HG02885 (cell line): ENCODE measurements at regions not wholly inside any gene's neighbourhood (a gene's known extent, or its start where the extent isn't known, plus 50 kb on each side); places are given as distances from the start of the nearest gene placed in this dataset.
"Not testable (repeated sequence)": the region's sequence is repeated elsewhere in the genome, so short reads cannot be mapped to it uniquely, and the experiment has no call there.

ENCODE experiments used
- ATAC-seq: cut with Tn5 transposase; IDR thresholded peaks from one replicate; pipeline ENCODE4 v1.9.1; 2021; ENCODE audit warnings: mild to moderate bottlenecking; ENCODE audit not compliant: unreplicated experiment, poor library complexity

DNA sequence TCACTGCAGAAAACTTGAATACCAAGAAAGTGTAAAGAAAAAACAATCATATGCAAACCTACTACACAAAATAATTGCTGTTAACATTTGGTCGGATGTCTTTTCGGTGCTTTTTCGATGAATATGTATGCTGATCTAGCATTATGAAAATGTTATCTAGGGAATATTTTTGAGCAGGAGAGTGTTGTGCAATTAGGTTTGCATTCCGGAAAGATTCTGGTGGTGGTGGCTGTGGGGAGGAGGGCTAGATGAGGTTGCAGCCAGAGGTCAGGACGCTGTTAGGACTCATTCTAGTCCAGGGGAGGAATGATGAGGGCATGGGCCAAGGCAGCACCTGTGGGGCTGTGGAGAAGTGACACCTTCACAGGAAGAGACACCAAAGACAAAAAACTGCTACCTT lies 258.0 kb upstream of the ASIC2 start:
- no peak for ATAC-seq

GRCh38 chr17:33551911-33552310 lies 258.8 kb upstream of the ASIC2 start:
- no peak for ATAC-seq

GRCh38 chr17:33560165-33560564 lies 267.1 kb upstream of the ASIC2 start:
- ATAC-seq = no peak

DNA sequence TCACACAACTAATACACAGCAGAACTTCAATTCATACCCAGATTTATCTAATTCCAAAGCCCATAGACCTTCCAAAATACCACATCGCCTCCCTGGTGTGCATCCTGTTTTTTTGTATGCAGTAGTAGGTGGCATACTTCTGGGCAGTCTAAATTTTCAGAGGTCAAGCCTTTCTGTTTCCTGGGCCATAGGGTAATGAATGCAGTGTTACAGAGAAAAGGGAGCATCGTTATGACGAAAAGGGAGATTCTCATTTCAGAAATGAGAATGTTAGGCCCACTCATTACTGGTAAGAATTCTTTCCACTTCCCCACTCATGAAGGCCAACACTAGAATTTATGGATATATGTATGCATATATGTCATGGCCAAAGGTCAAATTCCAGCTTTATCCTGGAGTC lies 267.8 kb upstream of the ASIC2 start:
- ATAC-seq = no peak

- ATAC-seq = no peak
Observed at GRCh38 chr17:33561569-33562334, 268.7 kb upstream of the ASIC2 start.

DNA sequence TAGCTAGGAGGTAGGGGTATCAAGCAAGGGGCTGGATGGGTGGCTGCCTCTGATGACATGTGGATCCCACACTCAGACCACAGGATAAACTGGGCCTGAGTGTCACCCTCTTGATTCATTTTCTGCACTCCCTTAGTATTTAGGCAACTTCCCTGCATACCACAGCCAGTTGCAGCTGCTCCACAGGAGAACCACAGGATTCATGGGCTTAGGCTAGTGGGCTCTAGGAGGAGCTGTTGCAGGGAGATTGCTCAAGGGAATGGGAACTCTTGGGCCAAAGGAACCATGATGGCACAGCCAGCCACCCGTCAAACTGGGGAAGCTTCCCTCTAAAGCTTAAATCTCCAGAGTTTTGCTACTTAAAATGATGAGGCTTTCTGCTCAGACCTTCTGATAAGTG lies 269.7 kb upstream of the ASIC2 start:
- no peak for ATAC-seq

DNA sequence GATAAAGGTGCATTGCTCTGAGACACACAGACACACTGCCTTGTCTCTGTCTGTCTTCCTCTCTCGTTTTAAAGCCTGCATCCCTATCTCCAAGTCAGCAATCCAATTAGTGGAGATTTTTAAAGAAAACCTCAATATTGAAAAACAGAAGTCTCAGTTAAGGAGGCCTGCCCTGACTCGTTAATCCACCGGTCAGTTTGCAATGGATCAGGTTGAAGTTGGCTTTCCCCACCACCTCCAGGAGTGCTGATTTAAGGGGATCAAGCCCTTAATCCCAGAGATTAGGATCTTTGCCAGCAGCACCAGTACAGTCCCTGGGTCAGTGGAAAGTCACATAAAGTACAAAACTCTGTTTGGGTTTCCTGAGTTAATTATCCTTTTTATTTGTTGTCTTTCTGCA lies 271.1 kb upstream of the ASIC2 start:
- no peak for ATAC-seq

DNA sequence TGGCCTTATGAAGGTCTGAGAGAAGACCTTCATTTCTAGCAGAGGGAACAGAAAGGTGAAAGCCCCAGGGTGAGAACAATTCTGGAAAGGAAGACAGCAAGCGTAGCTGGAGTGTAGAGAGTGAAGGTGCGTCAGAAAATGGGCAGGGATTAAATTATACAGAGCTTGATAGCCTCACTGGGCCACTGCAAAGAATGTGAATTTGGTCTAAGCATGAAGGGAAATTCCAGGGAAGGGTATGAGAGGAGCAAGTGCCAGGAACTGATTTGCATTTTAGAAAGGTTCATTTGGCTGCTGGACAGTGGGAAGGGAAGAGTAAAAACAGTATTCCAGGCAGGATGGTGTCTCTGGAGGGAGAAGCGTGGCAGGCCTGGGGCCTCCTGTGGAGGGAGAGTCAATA lies 274.1 kb upstream of the ASIC2 start:
- no peak for ATAC-seq

- no peak for ATAC-seq
Observed at GRCh38 chr17:33572615-33573014, 279.5 kb upstream of the ASIC2 start.

- no peak for ATAC-seq
Observed at GRCh38 chr17:33574942-33575445, 281.9 kb upstream of the ASIC2 start.

DNA sequence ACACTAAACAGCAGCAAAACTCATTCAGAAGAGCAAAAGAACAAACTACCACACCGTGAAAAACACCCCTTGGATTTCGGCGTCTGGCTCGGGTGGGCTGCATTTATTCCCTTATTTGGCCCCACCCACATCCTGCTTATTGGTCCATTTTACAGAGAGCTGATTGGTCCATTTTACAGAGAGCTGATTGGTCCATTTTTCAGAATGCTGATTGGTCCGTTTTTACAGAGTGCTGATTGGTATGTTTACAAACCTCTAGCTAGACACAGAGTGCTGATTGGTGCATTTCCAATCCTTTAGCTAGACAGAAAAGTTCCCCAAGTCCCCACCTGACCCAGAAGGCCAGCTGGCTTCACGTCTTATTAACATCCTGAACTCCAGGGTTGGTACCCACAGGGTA lies 286.6 kb upstream of the ASIC2 start:
- not testable (repeated sequence) for ATAC-seq

- ATAC-seq = no peak
Observed at GRCh38 chr17:33580215-33580614, 287.1 kb upstream of the ASIC2 start.

GRCh38 chr17:33582661-33583060 lies 289.6 kb upstream of the ASIC2 start:
- ATAC-seq = no peak

DNA sequence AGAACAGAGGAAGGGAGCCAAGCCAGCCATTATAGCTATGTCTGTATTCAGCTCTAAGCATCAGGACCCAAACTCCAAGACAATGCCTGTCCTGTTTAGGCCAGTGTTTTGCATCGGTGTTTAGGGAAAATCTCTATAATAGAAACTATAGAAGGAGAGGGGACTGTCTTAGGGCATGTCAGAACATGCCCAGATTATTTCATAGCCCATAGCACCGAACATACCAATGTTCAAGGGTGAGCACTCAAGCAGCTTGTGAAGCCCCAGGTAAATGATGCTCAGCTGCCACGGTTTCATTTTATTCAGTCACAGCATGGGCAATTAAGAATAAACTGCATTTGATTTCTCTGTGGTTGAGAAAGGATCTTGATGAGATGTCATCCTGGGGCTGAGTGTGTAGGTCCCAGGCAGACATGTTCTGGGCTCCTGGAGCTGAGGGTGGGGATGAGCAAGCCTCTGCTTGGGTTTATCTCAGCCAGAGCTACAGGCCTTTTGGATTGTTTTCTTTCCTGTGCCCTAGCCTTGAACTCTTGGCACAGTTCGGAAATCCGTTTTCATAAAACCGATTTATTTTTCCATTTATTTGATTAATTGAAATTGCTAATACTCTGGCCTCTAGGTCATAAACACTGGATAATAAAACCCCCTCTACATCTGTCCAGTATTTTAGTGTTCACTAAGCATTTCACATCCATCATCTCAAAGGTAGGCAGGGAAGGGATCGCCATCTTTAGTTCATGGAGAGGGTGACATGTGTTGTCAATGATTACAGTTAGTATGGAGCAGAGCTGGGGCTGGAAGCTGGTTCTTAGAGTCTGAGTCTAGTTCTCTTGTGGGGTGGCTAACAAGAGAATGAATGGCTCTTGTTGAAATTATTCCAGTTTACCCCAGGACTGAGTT lies 290.7 kb upstream of the ASIC2 start:
- ATAC-seq = no peak

GRCh38 chr17:33593991-33594390 lies 300.9 kb upstream of the ASIC2 start:
- no peak for ATAC-seq

DNA sequence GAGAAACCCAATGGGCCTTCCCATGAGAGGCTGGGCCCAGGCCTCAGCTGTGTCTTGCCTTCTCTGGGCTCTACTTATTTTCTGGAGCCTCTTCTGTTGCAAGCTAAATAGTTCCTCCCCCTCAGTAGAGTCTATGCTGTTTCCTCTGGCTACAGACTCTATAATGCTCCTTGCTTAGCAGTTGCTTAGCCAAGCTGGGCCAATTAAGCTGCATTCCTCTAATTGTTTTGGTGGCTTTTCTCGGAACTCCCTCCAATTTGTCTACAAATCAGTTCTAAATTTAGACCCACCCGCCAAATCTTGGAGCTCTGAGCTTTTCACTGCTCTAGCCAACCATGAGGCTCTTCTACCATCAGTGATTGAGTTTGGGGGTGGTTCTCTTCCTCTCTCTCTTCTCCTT lies 302.7 kb upstream of the ASIC2 start:
- no peak for ATAC-seq

DNA sequence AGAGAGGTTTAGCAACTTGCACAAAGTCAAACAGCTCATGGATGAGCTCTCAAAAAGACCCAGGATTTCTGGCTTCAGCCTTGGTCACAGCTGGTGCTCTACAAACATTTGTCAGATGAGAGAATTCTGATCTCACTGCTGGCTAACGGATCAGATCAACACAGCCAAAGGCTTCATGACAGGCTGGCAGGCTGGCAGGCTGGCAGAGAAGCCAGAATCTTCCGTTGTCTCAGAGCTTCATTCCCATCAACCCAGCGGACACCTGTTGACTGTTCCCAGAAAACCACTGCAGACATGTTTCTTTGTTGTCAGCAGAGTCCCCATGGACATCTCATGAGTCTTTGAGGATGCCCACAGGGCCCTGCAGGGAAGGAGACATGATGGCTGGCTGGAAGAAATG lies 303.8 kb upstream of the ASIC2 start:
- ATAC-seq = no peak

DNA sequence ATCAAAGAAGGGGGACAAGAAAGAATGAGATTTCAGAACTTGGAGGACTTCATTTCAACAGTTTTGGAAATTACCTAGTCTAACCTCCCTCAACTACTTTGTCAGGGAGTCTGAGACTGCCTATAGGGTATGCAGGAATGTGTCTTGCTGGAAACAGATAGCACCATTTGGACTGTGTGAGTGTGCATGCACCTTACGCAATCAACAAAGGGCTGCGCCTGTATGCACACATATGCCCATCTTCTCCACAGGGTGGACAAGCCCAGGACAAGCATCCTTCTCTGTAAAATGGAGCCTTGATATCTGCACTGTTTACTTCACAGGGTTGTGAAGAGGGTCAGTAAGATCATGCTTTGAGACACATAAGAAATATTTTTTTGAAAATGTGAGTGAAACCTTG lies 305.7 kb upstream of the ASIC2 start:
- ATAC-seq = no peak

GRCh38 chr17:33602981-33603380 lies 309.9 kb upstream of the ASIC2 start:
- ATAC-seq = no peak

GRCh38 chr17:33603789-33604188 lies 310.7 kb upstream of the ASIC2 start:
- ATAC-seq = no peak

DNA sequence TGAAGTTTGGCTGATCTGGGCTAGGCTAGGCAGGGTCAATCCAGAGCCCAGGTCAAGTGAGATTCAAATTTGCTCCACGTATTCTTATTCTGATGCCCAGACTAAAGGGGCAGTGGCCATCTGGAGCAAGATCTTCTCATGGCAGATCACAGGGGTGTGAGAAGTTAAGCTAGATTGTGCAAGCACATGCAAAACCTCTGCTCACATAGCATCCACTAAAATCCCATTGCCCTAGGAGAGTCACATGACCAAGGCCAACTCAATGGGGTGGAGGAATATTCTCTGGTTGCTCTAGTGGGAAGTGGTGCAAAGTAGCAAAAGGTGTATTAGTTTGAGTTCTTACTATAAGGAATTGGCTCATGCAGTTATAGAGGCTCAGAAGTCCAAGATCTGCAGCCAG lies 318.4 kb upstream of the ASIC2 start:
- ATAC-seq = no peak
